Dermis microvascular lymphatic vessel endothelial cell (primary cell): ENCODE measurements at regions not wholly inside any gene's neighbourhood (a gene's known extent, or its start where the extent isn't known, plus 50 kb on each side); places are given as distances from the start of the nearest gene placed in this dataset.

ENCODE experiments used
- DNase-seq, 2 donors: peaks; one replicate each; pipeline versions ENCODE4 v3.0.0 to v3.0.0-alpha.2; 2010; ENCODE audit warnings: low read depth in 2 of 2

- no peak for DNase-seq
Measured at GRCh38 chr7:88700725-88701124, 58.8 kb upstream of the ZNF804B start.

- DNase-seq: no peak
Measured at GRCh38 chr7:88694207-88694606, 65.3 kb upstream of the ZNF804B start.

GRCh38 chr7:88693131-88693530, 66.4 kb upstream of the ZNF804B start:
- DNase-seq: no peak

GRCh38 chr7:88692493-88692892, 67.0 kb upstream of the ZNF804B start:
- DNase-seq: peak in 1 of 2 donors; percentile 28

- DNase-seq: no peak
Measured at GRCh38 chr7:88689821-88690220, 69.7 kb upstream of the ZNF804B start.

- no peak for DNase-seq
Measured at GRCh38 chr7:88688222-88688621, 71.3 kb upstream of the ZNF804B start.

GRCh38 chr7:88686468-88687229, 72.9 kb upstream of the ZNF804B start:
- DNase-seq: no peak

GRCh38 chr7:88681682-88682081, 77.8 kb upstream of the ZNF804B start:
- no peak for DNase-seq

GRCh38 chr7:88670536-88670935, 89.0 kb upstream of the ZNF804B start:
- no peak for DNase-seq

GRCh38 chr7:88669913-88670312, 89.6 kb upstream of the ZNF804B start:
- DNase-seq: peak in 1 of 2 donors; percentile 66

GRCh38 chr7:88668591-88668990, 90.9 kb upstream of the ZNF804B start:
- DNase-seq: no peak

- DNase-seq: no peak
Measured at GRCh38 chr7:88666626-88667025, 92.9 kb upstream of the ZNF804B start.

GRCh38 chr7:88665892-88666514, 93.5 kb upstream of the ZNF804B start:
- DNase-seq: no peak

- DNase-seq: peak; percentile 9 to 90
Measured at GRCh38 chr7:88664630-88665233, 94.8 kb upstream of the ZNF804B start.

- DNase-seq: no peak
Measured at GRCh38 chr7:88661921-88662320, 97.6 kb upstream of the ZNF804B start.

GRCh38 chr7:88647825-88648224, 111.7 kb upstream of the ZNF804B start:
- no peak for DNase-seq

- no peak for DNase-seq
Measured at GRCh38 chr7:88638583-88638982, 120.9 kb upstream of the ZNF804B start.

GRCh38 chr7:88637795-88638194, 121.7 kb upstream of the ZNF804B start:
- DNase-seq: no peak

GRCh38 chr7:88635149-88635548, 124.4 kb upstream of the ZNF804B start:
- no peak for DNase-seq

GRCh38 chr7:88629559-88629958, 129.9 kb upstream of the ZNF804B start:
- no peak for DNase-seq

GRCh38 chr7:88628363-88629085, 131.0 kb upstream of the ZNF804B start:
- DNase-seq: no peak

- DNase-seq: no peak
Measured at GRCh38 chr7:88617185-88617584, 142.3 kb upstream of the ZNF804B start.
